Glutamatergic neuron (in vitro differentiated cells): ENCODE measurements at regions not wholly inside any gene's neighbourhood (a gene's known extent, or its start where the extent isn't known, plus 50 kb on each side); places are given as distances from the start of the nearest gene placed in this dataset.

Source experiments
- DNase-seq: peaks from one replicate; pipeline ENCODE4 v3.0.0; 2022
- H3K27ac Mint-ChIP-seq: one replicate; pipeline ENCODE4 v1.8.0; 2020; ENCODE audit warnings: mild to moderate bottlenecking, mixed read lengths, inconsistent platforms; ENCODE audit not compliant: unreplicated experiment
- H3K27me3 Mint-ChIP-seq: one replicate; pipeline ENCODE4 v1.8.0; 2020; ENCODE audit warnings: mild to moderate bottlenecking, moderate library complexity, mixed read lengths, inconsistent platforms; ENCODE audit not compliant: unreplicated experiment
- H3K36me3 Mint-ChIP-seq: one replicate; pipeline ENCODE4 v1.8.0; 2020; ENCODE audit warnings: mild to moderate bottlenecking, mixed read lengths, inconsistent platforms; ENCODE audit not compliant: unreplicated experiment
- H3K4me1 Mint-ChIP-seq: one replicate; pipeline ENCODE4 v1.8.0; 2020; ENCODE audit warnings: mild to moderate bottlenecking, low read depth, mixed read lengths, inconsistent platforms; ENCODE audit not compliant: unreplicated experiment
- H3K4me3 Mint-ChIP-seq: one replicate; pipeline ENCODE4 v1.8.0; 2020; ENCODE audit warnings: mild to moderate bottlenecking, mixed read lengths, inconsistent platforms; ENCODE audit not compliant: unreplicated experiment
- H3K9me3 Mint-ChIP-seq: one replicate; pipeline ENCODE4 v1.8.0; 2020; ENCODE audit warnings: mild to moderate bottlenecking, moderate library complexity, mixed read lengths, inconsistent platforms; ENCODE audit not compliant: unreplicated experiment
- TF ChIP-seq, protein P1 (sequence below): fragments of 200-600 bp; sonication (generic); IDR thresholded peaks from one replicate; pipeline ENCODE4 v1.5.0; 2021; ENCODE audit not compliant: partially characterized antibody, unreplicated experiment

DNA sequence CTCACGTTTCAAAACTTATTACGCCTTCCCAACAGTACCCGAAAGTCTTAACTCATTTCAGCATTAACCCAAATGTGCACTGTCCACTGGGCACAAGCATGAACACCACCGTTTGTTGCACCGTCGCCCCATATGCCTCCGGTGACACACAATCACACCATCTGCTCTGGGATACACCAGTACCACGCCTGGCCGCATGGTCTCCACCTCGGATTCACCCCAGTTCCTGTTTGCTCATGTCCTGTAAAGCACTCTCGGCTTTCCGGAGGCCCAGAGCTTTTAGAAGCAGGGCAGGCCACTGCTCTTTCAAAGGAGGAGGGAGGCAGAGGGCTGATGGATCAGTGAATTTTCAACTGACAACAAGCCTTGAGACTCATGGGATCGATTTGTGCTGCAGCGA lies 1570.0 kb upstream of the DEFB115 start:
- Mint-ChIP-seq H3K4me3 (no peak overlapping the region), H3K27ac (no peak overlapping the region), H3K36me3 (peaks cover 10% of the 10 kb centered on the region), H3K4me1 (no peaks in the 10 kb centered on the region), H3K27me3 (peaks cover 9% of the 10 kb centered on the region), H3K9me3 (peaks cover 24% of the 10 kb centered on the region)
- TF ChIP-seq, protein P1, sequence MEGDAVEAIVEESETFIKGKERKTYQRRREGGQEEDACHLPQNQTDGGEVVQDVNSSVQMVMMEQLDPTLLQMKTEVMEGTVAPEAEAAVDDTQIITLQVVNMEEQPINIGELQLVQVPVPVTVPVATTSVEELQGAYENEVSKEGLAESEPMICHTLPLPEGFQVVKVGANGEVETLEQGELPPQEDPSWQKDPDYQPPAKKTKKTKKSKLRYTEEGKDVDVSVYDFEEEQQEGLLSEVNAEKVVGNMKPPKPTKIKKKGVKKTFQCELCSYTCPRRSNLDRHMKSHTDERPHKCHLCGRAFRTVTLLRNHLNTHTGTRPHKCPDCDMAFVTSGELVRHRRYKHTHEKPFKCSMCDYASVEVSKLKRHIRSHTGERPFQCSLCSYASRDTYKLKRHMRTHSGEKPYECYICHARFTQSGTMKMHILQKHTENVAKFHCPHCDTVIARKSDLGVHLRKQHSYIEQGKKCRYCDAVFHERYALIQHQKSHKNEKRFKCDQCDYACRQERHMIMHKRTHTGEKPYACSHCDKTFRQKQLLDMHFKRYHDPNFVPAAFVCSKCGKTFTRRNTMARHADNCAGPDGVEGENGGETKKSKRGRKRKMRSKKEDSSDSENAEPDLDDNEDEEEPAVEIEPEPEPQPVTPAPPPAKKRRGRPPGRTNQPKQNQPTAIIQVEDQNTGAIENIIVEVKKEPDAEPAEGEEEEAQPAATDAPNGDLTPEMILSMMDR: no peak
- no peak for DNase-seq

DNA sequence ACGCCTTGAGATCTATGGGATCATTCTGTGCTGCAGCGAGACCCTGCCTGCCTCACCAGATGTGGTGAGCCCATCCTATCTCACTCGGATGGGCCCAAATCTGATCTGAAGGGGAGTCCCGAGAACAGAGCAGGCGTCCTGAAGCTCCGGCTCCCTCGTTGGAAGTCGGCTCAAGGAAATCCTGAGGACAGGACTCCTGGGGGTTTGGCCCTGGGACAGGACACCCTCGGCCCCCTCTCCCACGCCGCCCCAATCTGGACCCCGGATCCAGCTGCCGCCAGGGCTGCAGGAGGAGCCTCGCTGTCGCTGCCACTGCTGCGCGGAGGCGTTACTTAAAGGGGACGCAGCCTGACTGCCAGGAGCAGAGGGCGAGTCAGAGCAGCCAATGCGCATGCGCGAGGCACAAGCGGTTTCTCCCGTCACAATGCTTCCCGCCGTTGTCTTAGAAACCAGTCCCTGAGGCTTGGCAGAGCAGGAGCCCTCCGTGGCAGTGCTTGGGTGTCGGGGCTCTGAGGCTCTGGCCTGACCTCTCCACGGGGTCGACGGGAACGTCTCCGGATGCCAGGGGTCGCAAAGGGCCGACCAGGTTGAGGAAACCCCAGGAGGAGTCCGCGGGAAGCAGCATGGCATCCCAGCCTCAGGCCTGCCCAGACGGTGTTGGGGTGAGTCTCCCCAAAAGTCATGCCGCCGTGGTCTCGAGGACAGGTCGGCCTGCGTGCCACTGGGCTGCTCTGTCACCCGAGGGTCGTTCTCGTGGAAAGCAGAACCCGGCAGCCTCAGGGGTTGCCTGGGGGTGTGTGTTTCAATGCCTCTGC lies 1567.8 kb upstream of the DEFB115 start:
- Mint-ChIP-seq H3K27me3 (peaks cover 9% of the 10 kb centered on the region), H3K9me3 (peaks cover 27% of the 10 kb centered on the region), H3K4me1 (no peaks in the 10 kb centered on the region), H3K4me3 (no peak overlapping the region), H3K27ac (no peak overlapping the region), H3K36me3 (peaks cover 10% of the 10 kb centered on the region)
- DNase-seq: no peak
- TF ChIP-seq, protein P1: no peak

DNA sequence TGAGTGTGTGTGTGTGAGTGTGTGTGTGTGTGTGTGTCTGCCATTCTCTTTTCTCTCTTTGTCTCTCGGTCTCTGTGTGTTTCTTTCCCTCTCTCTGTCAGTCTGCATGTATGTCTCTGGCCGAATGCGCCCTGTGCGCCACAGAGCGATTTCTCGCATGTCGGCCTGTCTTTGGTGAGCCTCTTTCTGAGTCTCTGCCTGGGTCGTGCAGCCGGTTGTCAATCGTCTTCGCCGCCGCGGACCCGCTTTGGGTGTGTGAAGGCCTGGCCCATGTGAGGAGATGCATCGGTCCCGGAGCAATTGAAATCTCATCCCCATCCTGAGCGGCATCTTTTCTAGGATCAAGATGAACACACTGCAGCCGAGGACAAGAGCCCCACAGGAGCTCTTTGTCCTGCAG lies 1567.2 kb upstream of the DEFB115 start:
- Mint-ChIP-seq H3K9me3 (peaks cover 27% of the 10 kb centered on the region), H3K36me3 (peaks cover 10% of the 10 kb centered on the region), H3K4me1 (no peaks in the 10 kb centered on the region), H3K27ac (peak overlapping the region; percentile 80), H3K27me3 (peaks cover 9% of the 10 kb centered on the region), H3K4me3 (no peak overlapping the region)
- no peak for DNase-seq
- TF ChIP-seq, protein P1: no peak

DNA sequence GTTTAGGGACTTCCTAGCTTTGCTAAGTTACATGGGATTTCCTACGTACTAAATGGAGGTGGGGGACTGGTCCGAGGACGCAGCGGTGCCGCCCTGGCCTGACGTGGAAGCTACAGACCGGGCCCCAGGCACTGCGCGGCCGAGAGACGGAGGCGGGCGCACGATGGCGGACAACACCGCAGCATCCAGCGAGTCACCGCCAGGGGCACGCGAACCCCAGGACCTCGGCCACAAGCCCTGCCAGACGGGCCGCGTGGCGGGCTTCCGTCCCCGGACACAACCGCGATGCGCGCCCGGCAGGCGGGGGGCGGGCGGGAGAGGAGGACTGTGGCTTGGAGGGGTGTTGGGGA lies 1516.9 kb upstream of the DEFB115 start:
- TF ChIP-seq, protein P1: no peak
- H3K27me3 Mint-ChIP-seq: peaks cover 4% of the 10 kb centered on the region
- peaks cover 19% of the 10 kb centered on the region for H3K9me3 Mint-ChIP-seq
- no peaks in the 10 kb centered on the region for H3K36me3 Mint-ChIP-seq
- H3K4me1 Mint-ChIP-seq: no peaks in the 10 kb centered on the region
- H3K4me3 Mint-ChIP-seq: no peak overlapping the region
- H3K27ac Mint-ChIP-seq: no peak overlapping the region
- no peak for DNase-seq

DNA sequence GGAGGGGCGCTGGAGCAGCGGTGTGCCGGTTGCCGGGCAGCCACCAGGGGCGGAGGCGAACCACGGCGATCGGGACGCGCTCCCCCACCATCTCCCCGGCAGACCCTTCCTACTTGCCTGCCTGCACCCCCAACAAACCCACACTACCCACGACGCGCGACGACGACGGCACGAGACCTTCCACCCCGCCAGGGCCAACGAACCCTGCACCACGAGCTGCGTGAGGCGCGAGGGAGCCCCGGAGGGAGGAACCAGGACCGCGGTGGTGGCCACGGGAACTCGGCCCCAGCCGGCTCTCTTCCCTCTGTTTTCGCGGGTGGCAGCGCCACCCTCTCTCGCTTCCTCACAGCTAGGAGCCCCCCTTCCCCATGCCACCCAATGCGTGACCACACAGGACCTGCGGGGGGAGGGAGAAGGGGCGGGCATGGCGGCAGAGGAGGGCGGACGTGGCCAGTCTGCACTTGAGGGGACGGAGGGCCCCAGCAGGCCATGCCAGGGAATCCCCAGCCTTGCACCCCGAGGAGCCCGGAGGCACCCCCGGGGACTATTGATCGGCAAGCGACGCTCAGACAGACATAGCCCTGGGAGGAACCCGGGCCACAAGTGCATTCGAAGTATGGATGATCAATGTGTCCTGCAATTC lies 1516.4 kb upstream of the DEFB115 start:
- H3K4me1 Mint-ChIP-seq: no peaks in the 10 kb centered on the region
- TF ChIP-seq, protein P1: no peak
- H3K27ac Mint-ChIP-seq: no peak overlapping the region
- H3K27me3 Mint-ChIP-seq: peaks cover 4% of the 10 kb centered on the region
- peaks cover 19% of the 10 kb centered on the region for H3K9me3 Mint-ChIP-seq
- no peaks in the 10 kb centered on the region for H3K36me3 Mint-ChIP-seq
- DNase-seq: no peak
- no peak overlapping the region for H3K4me3 Mint-ChIP-seq
